SK-N-SH treated with all-trans-retinoic acid at 6 μM for 48 hours (cell line): ENCODE measurements at regions not wholly inside any gene's neighbourhood (a gene's known extent, or its start where the extent isn't known, plus 50 kb on each side); places are given as distances from the start of the nearest gene placed in this dataset.

Experiments
- ATAC-seq: fragments of 200-7000 bp; cut with Tn5 transposase; 3 replicates; pipeline ENCODE4 v1.9.1; 2020; ENCODE audit warnings: mild to moderate bottlenecking, moderate library complexity
- ARNTL ChIP-seq: fragments of 450-650 bp; formaldehyde crosslinking; IDR thresholded peaks from 2 replicates; pipeline ENCODE4 v1.5.0; 2020; ENCODE audit warnings: low read depth, mild to moderate bottlenecking, moderate library complexity, borderline replicate concordance
- BACH2 ChIP-seq: fragments of 250-450 bp; sonication (Bioruptor Pico); IDR thresholded peaks from 2 replicates; pipeline ENCODE4 v1.9.0; 2021; ENCODE audit warnings: mild to moderate bottlenecking, borderline replicate concordance
- CREB5 ChIP-seq: fragments of 250-450 bp; sonication (Bioruptor Pico); IDR thresholded peaks from 2 replicates; pipeline ENCODE4 v1.5.1; 2020; ENCODE audit warnings: low read depth, mild to moderate bottlenecking, moderate library complexity
- CSRNP3 ChIP-seq: fragments of 250-450 bp; sonication (Bioruptor Pico); IDR thresholded peaks from 2 replicates; pipeline ENCODE4 v1.5.1; 2021; ENCODE audit warnings: mild to moderate bottlenecking, moderate library complexity
- GLIS3 ChIP-seq: fragments of 250-450 bp; sonication (Bioruptor Pico); IDR thresholded peaks from 2 replicates; pipeline ENCODE4 v1.5.0; 2020; ENCODE audit warnings: mild to moderate bottlenecking, moderate library complexity
- ISL1 ChIP-seq: fragments of 250-450 bp; sonication (Bioruptor Pico); IDR thresholded peaks from 2 replicates; pipeline ENCODE4 v2.1.2; 2022; ENCODE audit warnings: mild to moderate bottlenecking, moderate library complexity
- OSR1 ChIP-seq: fragments of 250-450 bp; sonication (Bioruptor Pico); IDR thresholded peaks from 2 replicates; pipeline ENCODE4 v1.8.0; 2022; ENCODE audit warnings: moderate library complexity, mild to moderate bottlenecking, inconsistent platforms
- PATZ1 ChIP-seq: fragments of 250-450 bp; sonication (Bioruptor Pico); IDR thresholded peaks from 2 replicates; pipeline ENCODE4 v1.8.0; 2020; ENCODE audit warnings: mild to moderate bottlenecking, moderate library complexity, borderline replicate concordance
- POU6F1 ChIP-seq: fragments of 250-450 bp; sonication (Bioruptor Pico); IDR thresholded peaks from 2 replicates; pipeline ENCODE4 v1.8.0; 2021; ENCODE audit warnings: low read depth, mild to moderate bottlenecking, moderate library complexity, borderline replicate concordance
- RARB ChIP-seq: fragments of 250-450 bp; sonication (Bioruptor Pico); IDR thresholded peaks from 2 replicates; pipeline ENCODE4 v1.8.0; 2021; ENCODE audit warnings: mild to moderate bottlenecking, moderate library complexity
- SNAI2 ChIP-seq: fragments of 250-450 bp; sonication (Bioruptor Pico); IDR thresholded peaks from 2 replicates; pipeline ENCODE4 v1.5.0; 2020; ENCODE audit warnings: mild to moderate bottlenecking, moderate library complexity
- TOX ChIP-seq: fragments of 250-450 bp; sonication (Bioruptor Pico); IDR thresholded peaks from 2 replicates; pipeline ENCODE4 v1.8.0; 2021; ENCODE audit warnings: mild to moderate bottlenecking, moderate library complexity, borderline replicate concordance
- TSHZ2 ChIP-seq: fragments of 250-450 bp; sonication (Bioruptor Pico); IDR thresholded peaks from 2 replicates; pipeline ENCODE4 v1.5.0; 2020; ENCODE audit warnings: mild to moderate bottlenecking, moderate library complexity
- ZFP3 ChIP-seq: fragments of 250-450 bp; sonication (Bioruptor Pico); IDR thresholded peaks from 2 replicates; pipeline ENCODE4 v1.5.0; 2020; ENCODE audit warnings: mild to moderate bottlenecking, moderate library complexity
- ZNF565 ChIP-seq: fragments of 450-650 bp; formaldehyde crosslinking; conservative IDR thresholded peaks from 2 replicates; pipeline ENCODE4 v1.5.0; 2020; ENCODE audit warnings: low read depth, mild to moderate bottlenecking, moderate library complexity
- ZNF70 ChIP-seq: fragments of 450-650 bp; formaldehyde crosslinking; IDR thresholded peaks from 2 replicates; pipeline ENCODE4 v1.5.0; 2020; ENCODE audit warnings: mild to moderate bottlenecking, moderate library complexity
- ZNF8 ChIP-seq: fragments of 450-650 bp; formaldehyde crosslinking; IDR thresholded peaks from 2 replicates; pipeline ENCODE4 v1.5.0; 2020; ENCODE audit warnings: mild to moderate bottlenecking, moderate library complexity

- TF ChIP-seq BACH2, result no peak
- TF ChIP-seq ZNF565 (CRISPR knock-in tag), result no peak
- no peak for TF ChIP-seq OSR1 (CRISPR knock-in tag)
Observed at GRCh38 chr13:53327680-53328315, 299.2 kb downstream of the OLFM4 start (continued).

- TF ChIP-seq GLIS3 (CRISPR knock-in tag) (no peak), ARNTL (CRISPR knock-in tag) (no peak), POU6F1 (CRISPR knock-in tag) (no peak), ZFP3 (CRISPR knock-in tag) (no peak), ZNF565 (CRISPR knock-in tag) (no peak), TSHZ2 (CRISPR knock-in tag) (no peak), RARB (CRISPR knock-in tag) (no peak), CSRNP3 (no peak), BACH2 (no peak), ZNF70 (no peak), SNAI2 (CRISPR knock-in tag) (no peak), ZNF8 (no peak)
- ATAC-seq, result no peak
Observed at GRCh38 chr13:53336441-53337160, 308.0 kb downstream of the OLFM4 start.

GRCh38 chr13:53338760-53339159 lies 310.1 kb downstream of the OLFM4 start:
- no peak for ATAC-seq
- TF ChIP-seq ZNF70 (no peak), ZNF8 (no peak), ZFP3 (CRISPR knock-in tag) (no peak), CREB5 (CRISPR knock-in tag) (no peak), SNAI2 (CRISPR knock-in tag) (no peak), POU6F1 (CRISPR knock-in tag) (no peak), ZNF565 (CRISPR knock-in tag) (no peak)

GRCh38 chr13:53340505-53341143 lies 312.0 kb downstream of the OLFM4 start:
- no peak for ATAC-seq
- TF ChIP-seq ISL1 (CRISPR knock-in tag), result no peak
- no peak for TF ChIP-seq TOX (CRISPR knock-in tag)
- TF ChIP-seq ZNF70, result no peak
- TF ChIP-seq PATZ1 (CRISPR knock-in tag), result no peak
- TF ChIP-seq ZFP3 (CRISPR knock-in tag), result no peak
- TF ChIP-seq TSHZ2 (CRISPR knock-in tag), result no peak
- TF ChIP-seq GLIS3 (CRISPR knock-in tag), result no peak
